Mesendoderm (in vitro differentiated cells): ENCODE measurements at regions not wholly inside any gene's neighbourhood (a gene's known extent, or its start where the extent isn't known, plus 50 kb on each side); places are given as distances from the start of the nearest gene placed in this dataset.

ENCODE experiments used
- DNase-seq: peaks from one replicate; pipeline ENCODE4 v3.0.0; 2013
- H2AK5ac ChIP-seq: 2 replicates; pipeline ENCODE4 v1.6.1; 2013; ENCODE audit warnings: low read length, inconsistent platforms
- H2BK120ac ChIP-seq: 2 replicates; pipeline ENCODE4 v1.6.1; 2013; ENCODE audit warnings: low read depth, mild to moderate bottlenecking, low read length, moderate library complexity, mixed read lengths
- H2BK15ac ChIP-seq: replicated peaks from 2 replicates; pipeline ENCODE4 v1.6.1; 2013; ENCODE audit warnings: low read depth, mild to moderate bottlenecking, moderate library complexity
- H2BK5ac ChIP-seq: 2 replicates; pipeline ENCODE4 v1.6.1; 2013; ENCODE audit warnings: low read length, inconsistent platforms
- H3K18ac ChIP-seq: 2 replicates; pipeline ENCODE4 v1.6.1; 2013; ENCODE audit warnings: mild to moderate bottlenecking, low read length, mixed read lengths
- H3K23ac ChIP-seq: one replicate; pipeline ENCODE4 v1.6.1; 2013; ENCODE audit warnings: low read length
- H3K27ac ChIP-seq: 2 replicates; pipeline ENCODE4 v1.5.1; 2013; ENCODE audit warnings: low read depth, mild to moderate bottlenecking, inconsistent platforms, low read length, moderate library complexity
- H3K27me3 ChIP-seq: 2 replicates; pipeline ENCODE4 v1.6.1; 2013; ENCODE audit warnings: low read length, control low read depth, mild to moderate bottlenecking, inconsistent platforms; ENCODE audit not compliant: insufficient read depth, poor library complexity
- H3K36me3 ChIP-seq: 2 replicates; pipeline ENCODE4 v1.6.1; 2013; ENCODE audit warnings: low read length, inconsistent platforms; ENCODE audit not compliant: control insufficient read depth, insufficient read depth
- H3K4ac ChIP-seq: one replicate; pipeline ENCODE4 v1.6.1; 2013; ENCODE audit warnings: low read depth, mild to moderate bottlenecking, low read length, moderate library complexity
- H3K4me1 ChIP-seq: 2 replicates; pipeline ENCODE4 v1.6.1; 2013; ENCODE audit warnings: low read depth, low read length, inconsistent platforms; ENCODE audit not compliant: control insufficient read depth
- H3K4me2 ChIP-seq: 2 replicates; pipeline ENCODE4 v1.6.1; 2013; ENCODE audit warnings: low read length
- H3K4me3 ChIP-seq: 2 replicates; pipeline ENCODE4 v1.5.1; 2013; ENCODE audit warnings: mild to moderate bottlenecking, low read length
- H3K56ac ChIP-seq: one replicate; pipeline ENCODE4 v1.6.1; 2013; ENCODE audit warnings: low read length
- H3K79me1 ChIP-seq: 2 replicates; pipeline ENCODE4 v1.6.1; 2013; ENCODE audit warnings: low read length, inconsistent platforms
- H3K79me2 ChIP-seq: 2 replicates; pipeline ENCODE4 v1.6.1; 2013; ENCODE audit warnings: mild to moderate bottlenecking, low read length; ENCODE audit not compliant: control insufficient read depth, insufficient read depth
- H3K9ac ChIP-seq: 2 replicates; pipeline ENCODE4 v1.6.1; 2013; ENCODE audit warnings: low read length, inconsistent platforms
- H4K5ac ChIP-seq: one replicate; pipeline ENCODE4 v1.6.1; 2013; ENCODE audit warnings: low read length
- H4K8ac ChIP-seq: one replicate; pipeline ENCODE4 v1.6.1; 2013; ENCODE audit warnings: low read depth, mild to moderate bottlenecking, control low read depth, low read length, moderate library complexity
- WGBS: extraction: QIAGEN DNeasy Blood & Tissue Kit; methylation state at CpG from one replicate; pipeline ENCODE4 v1.1.7; 2013; ENCODE audit warnings: low lambda C conversion rate, missing lambda C conversion rate; ENCODE audit not compliant: insufficient coverage; ENCODE audit errors: extremely low coverage; 5-methylcytosine and 5-hydroxymethylcytosine counted together

DNA sequence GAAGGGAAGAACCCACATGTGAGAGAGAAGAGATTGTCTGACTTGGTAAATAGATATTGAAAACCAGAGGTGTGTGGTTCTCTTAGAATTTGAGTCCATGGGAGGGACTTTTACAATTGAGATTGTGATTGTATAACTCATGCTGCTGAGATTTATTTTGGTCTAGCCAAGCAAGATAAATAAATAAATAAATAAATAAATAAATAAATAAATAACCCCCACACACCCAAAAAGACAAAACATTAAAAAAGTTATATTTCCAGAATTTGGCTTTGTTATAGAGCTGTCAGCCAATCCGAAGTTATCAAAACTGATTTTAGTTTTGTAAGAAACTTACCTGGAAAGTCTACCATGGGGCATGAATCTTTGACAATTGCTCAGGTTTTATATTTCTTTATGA is 416.6 kb downstream of the ZSWIM6 start:
- Histone ChIP-seq H2BK15ac (no peak overlapping the region), H2BK5ac (no peak overlapping the region), H3K4me2 (no peak overlapping the region), H3K27me3 (no peaks in the 10 kb centered on the region), H3K27ac (no peak overlapping the region), H3K56ac (no peak overlapping the region), H2AK5ac (no peak overlapping the region), H3K79me1 (no peaks in the 10 kb centered on the region), H3K4me3 (no peak overlapping the region), H3K79me2 (no peaks in the 10 kb centered on the region), H3K36me3 (no peaks in the 10 kb centered on the region), H3K23ac (no peak overlapping the region), H3K4me1 (no peaks in the 10 kb centered on the region), H2BK120ac (no peak overlapping the region), H3K18ac (no peak overlapping the region), H4K8ac (no peak overlapping the region), H3K4ac (no peak overlapping the region), H3K9ac (no peak overlapping the region), H4K5ac (no peak overlapping the region)
- no peak for DNase-seq
- WGBS: no CpG with 5 or more reads among the region's 1 CpG

DNA sequence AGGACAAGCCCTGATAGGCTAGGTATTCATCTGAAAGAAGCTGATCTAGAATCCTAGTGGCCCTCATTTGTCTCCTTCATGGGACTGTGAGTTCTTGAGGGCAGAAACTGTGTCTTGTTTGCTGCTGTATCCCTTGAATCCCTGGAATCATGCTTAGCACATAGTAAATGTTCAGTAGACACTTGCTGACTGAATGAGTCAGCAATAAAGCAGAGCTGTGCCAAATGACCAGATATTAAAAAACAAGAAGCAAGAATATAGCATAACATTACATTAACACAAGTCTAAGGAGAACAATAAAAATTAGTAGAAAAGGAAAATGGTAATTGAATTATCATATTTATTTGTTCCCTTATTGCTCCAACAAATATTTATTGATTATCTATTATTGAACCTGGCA is 420.5 kb downstream of the ZSWIM6 start:
- H3K27ac ChIP-seq: no peak overlapping the region
- DNase-seq: no peak
- H3K79me1 ChIP-seq: no peaks in the 10 kb centered on the region
- H2BK120ac ChIP-seq: no peak overlapping the region
- no peaks in the 10 kb centered on the region for H3K36me3 ChIP-seq
- H3K56ac ChIP-seq: no peak overlapping the region
- no peak overlapping the region for H3K4me2 ChIP-seq
- no peak overlapping the region for H3K18ac ChIP-seq
- no peaks in the 10 kb centered on the region for H3K27me3 ChIP-seq
- H3K9ac ChIP-seq: no peak overlapping the region
- no peak overlapping the region for H2BK5ac ChIP-seq
- no peak overlapping the region for H4K8ac ChIP-seq
- no peaks in the 10 kb centered on the region for H3K4me1 ChIP-seq
- H3K4ac ChIP-seq: no peak overlapping the region
- H3K23ac ChIP-seq: no peak overlapping the region
- H3K4me3 ChIP-seq: no peak overlapping the region
- no peak overlapping the region for H4K5ac ChIP-seq
- no peak overlapping the region for H2BK15ac ChIP-seq
- no peak overlapping the region for H2AK5ac ChIP-seq
- no peaks in the 10 kb centered on the region for H3K79me2 ChIP-seq

DNA sequence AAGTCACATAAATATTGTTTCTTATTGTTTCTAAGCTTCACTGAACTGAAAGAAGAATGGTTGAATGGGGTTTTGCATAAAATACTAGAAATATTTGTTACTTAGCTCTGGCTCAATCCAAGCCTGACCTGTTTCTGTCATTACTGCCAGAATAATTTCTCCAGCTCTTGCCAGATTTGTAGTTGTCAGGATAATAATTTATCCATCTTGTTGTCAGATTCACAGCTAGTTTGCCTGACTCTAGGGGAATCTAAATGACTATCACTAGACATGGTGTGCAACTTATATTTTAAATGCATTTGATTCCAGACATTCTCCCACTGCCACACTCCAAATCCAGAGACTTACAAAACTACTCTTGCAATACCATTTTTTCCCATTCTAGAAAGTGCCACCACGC is 422.7 kb downstream of the ZSWIM6 start:
- no peak overlapping the region for H3K4me2 ChIP-seq
- no peak overlapping the region for H3K27ac ChIP-seq
- no peak overlapping the region for H3K4ac ChIP-seq
- H2BK120ac ChIP-seq: no peak overlapping the region
- no peaks in the 10 kb centered on the region for H3K36me3 ChIP-seq
- no CpG with 5 or more reads among the region's 1 CpG for WGBS
- H3K4me1 ChIP-seq: no peaks in the 10 kb centered on the region
- H3K79me1 ChIP-seq: no peaks in the 10 kb centered on the region
- no peaks in the 10 kb centered on the region for H3K27me3 ChIP-seq
- no peak overlapping the region for H3K23ac ChIP-seq
- H3K79me2 ChIP-seq: no peaks in the 10 kb centered on the region
- no peak overlapping the region for H2BK5ac ChIP-seq
- no peak overlapping the region for H3K56ac ChIP-seq
- no peak overlapping the region for H4K8ac ChIP-seq
- DNase-seq: no peak
- H3K4me3 ChIP-seq: no peak overlapping the region
- no peak overlapping the region for H2AK5ac ChIP-seq
- no peak overlapping the region for H4K5ac ChIP-seq
- no peak overlapping the region for H2BK15ac ChIP-seq
- H3K18ac ChIP-seq: no peak overlapping the region
- H3K9ac ChIP-seq: no peak overlapping the region

- H4K5ac ChIP-seq: no peak overlapping the region
- H3K79me2 ChIP-seq: no peaks in the 10 kb centered on the region
- H3K4ac ChIP-seq: no peak overlapping the region
- no peak overlapping the region for H3K56ac ChIP-seq
- no peaks in the 10 kb centered on the region for H3K36me3 ChIP-seq
- no peaks in the 10 kb centered on the region for H3K4me1 ChIP-seq
- H2BK15ac ChIP-seq: no peak overlapping the region
- no peak overlapping the region for H2BK120ac ChIP-seq
- no CpG with 5 or more reads among the region's 4 CpGs for WGBS
- no peak overlapping the region for H2AK5ac ChIP-seq
- no peak overlapping the region for H3K23ac ChIP-seq
- H4K8ac ChIP-seq: no peak overlapping the region
- no peak overlapping the region for H3K4me3 ChIP-seq
- no peak overlapping the region for H3K18ac ChIP-seq
- no peak overlapping the region for H2BK5ac ChIP-seq
- H3K79me1 ChIP-seq: no peaks in the 10 kb centered on the region
- no peak overlapping the region for H3K9ac ChIP-seq
- no peak for DNase-seq
- no peaks in the 10 kb centered on the region for H3K27me3 ChIP-seq
- no peak overlapping the region for H3K27ac ChIP-seq
- H3K4me2 ChIP-seq: no peak overlapping the region
These were observed 423.7 kb downstream of the ZSWIM6 start for GRCh38 chr5:61755726-61756222.

DNA sequence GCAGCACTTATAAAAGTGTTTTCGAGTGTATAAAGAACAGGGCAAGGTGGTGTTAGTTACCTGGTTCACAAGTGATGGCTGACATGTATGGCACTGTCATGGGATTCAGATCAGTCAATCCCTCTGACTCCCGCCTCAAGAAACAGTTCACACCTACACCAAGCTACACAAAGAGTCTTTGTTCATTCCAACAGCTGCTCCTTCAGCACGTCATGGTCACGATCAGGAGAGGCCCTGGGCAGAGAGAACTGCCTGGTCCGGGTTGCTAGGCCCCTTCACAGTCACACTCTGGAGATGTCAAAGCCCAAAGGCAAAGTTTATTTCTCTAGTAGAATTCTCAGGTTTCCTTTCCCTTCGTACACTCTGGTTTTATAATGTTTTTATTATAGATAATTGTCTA is 426.7 kb downstream of the ZSWIM6 start:
- no CpG with 5 or more reads among the region's 6 CpGs for WGBS
- H3K18ac ChIP-seq: no peak overlapping the region

DNA sequence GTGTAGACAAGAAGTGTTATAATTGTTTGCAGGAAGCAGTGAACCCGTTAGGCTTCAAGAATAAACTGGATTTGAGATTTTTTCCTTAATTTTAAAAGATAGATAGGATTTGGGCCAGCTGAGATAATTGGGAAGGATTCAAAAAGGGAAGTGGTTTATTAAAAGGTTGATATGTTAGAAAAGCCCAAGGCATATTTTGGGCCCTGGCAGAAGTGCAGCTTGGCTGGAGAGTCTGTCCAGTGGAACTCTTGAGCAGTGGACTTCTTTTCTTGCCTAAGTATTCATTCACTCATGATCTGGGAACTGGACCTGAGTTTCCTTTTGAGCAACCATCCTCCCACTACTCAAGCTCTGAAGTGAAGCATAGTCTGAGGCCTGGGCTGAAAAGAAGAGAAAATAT is 433.4 kb downstream of the ZSWIM6 start:
- no peak overlapping the region for H3K4me2 ChIP-seq
- no peak overlapping the region for H2AK5ac ChIP-seq
- H3K18ac ChIP-seq: no peak overlapping the region
- H3K23ac ChIP-seq: no peak overlapping the region
- no peaks in the 10 kb centered on the region for H3K36me3 ChIP-seq
- no peak overlapping the region for H3K56ac ChIP-seq
- no peaks in the 10 kb centered on the region for H3K79me1 ChIP-seq
- no peak overlapping the region for H2BK120ac ChIP-seq
- H3K27ac ChIP-seq: no peak overlapping the region
- H2BK5ac ChIP-seq: no peak overlapping the region
- no peak overlapping the region for H4K5ac ChIP-seq
- no peaks in the 10 kb centered on the region for H3K27me3 ChIP-seq
- no peak overlapping the region for H2BK15ac ChIP-seq
- no peak overlapping the region for H4K8ac ChIP-seq
- H3K4ac ChIP-seq: no peak overlapping the region
- WGBS: no CpG with 5 or more reads among the region's 1 CpG
- H3K4me3 ChIP-seq: no peak overlapping the region
- H3K9ac ChIP-seq: no peak overlapping the region
- DNase-seq: no peak
- no peaks in the 10 kb centered on the region for H3K79me2 ChIP-seq
- H3K4me1 ChIP-seq: peaks cover 2% of the 10 kb centered on the region

More for the DNA sequence above, 426.7 kb downstream of the ZSWIM6 start:
- no peaks in the 10 kb centered on the region for H3K4me1 ChIP-seq
- no peaks in the 10 kb centered on the region for H3K36me3 ChIP-seq
- H3K23ac ChIP-seq: no peak overlapping the region
- H2BK15ac ChIP-seq: no peak overlapping the region
- H3K27ac ChIP-seq: no peak overlapping the region
- no peak overlapping the region for H3K56ac ChIP-seq
- no peak overlapping the region for H3K9ac ChIP-seq
- H4K5ac ChIP-seq: no peak overlapping the region
- no peak for DNase-seq
- no peaks in the 10 kb centered on the region for H3K27me3 ChIP-seq
- H2AK5ac ChIP-seq: no peak overlapping the region
- H3K4ac ChIP-seq: no peak overlapping the region
- H2BK5ac ChIP-seq: no peak overlapping the region
- no peak overlapping the region for H2BK120ac ChIP-seq
- H4K8ac ChIP-seq: no peak overlapping the region
- H3K79me1 ChIP-seq: no peaks in the 10 kb centered on the region
- no peaks in the 10 kb centered on the region for H3K79me2 ChIP-seq
- H3K4me3 ChIP-seq: no peak overlapping the region
- H3K4me2 ChIP-seq: no peak overlapping the region
